ENCODE measurements at regions not wholly inside any gene's neighbourhood (a gene's known extent, or its start where the extent isn't known, plus 50 kb on each side); places are given as distances from the start of the nearest gene placed in this dataset.

GRCh38 chr2:103222969-103223368, 461.1 kb downstream of the TMEM182 start:
- FAIRE-seq: no peak

GRCh38 chr2:103230796-103231195, 469.0 kb downstream of the TMEM182 start:
- TF ChIP-seq CTCF (IDR thresholded peaks at IDR 0.05; ENCODE audit: borderline replicate concordance, extremely low read depth, insufficient read depth): no peak
- no peak overlapping the region for H3K4me3 ChIP-seq (ENCODE audit: low read length in 3 of 3)
- intact Hi-C loops (cut with DNase I): no loop called here
- no peaks in the 10 kb centered on the region for H3K27me3 ChIP-seq (ENCODE audit: control insufficient read depth, insufficient read depth, low read length)
- H3K36me3 ChIP-seq (ENCODE audit: control insufficient read depth in 2 of 3, insufficient read depth in 3 of 3, low read length in 3 of 3): no peaks in the 10 kb centered on the region
- no peaks in the 10 kb centered on the region for H3K9me3 ChIP-seq (ENCODE audit: control insufficient read depth in 2 of 3, insufficient read depth in 1 of 3, low read length in 3 of 3)
- FAIRE-seq (no peak), DNase-seq (no peak)
- H3K9ac ChIP-seq (ENCODE audit: low read length in 3 of 3): no peak overlapping the region
- H3K27ac ChIP-seq (ENCODE audit: low read depth in 2 of 2, low read length in 2 of 2): no peak overlapping the region
- no peaks in the 10 kb centered on the region for H3K4me1 ChIP-seq (ENCODE audit: control insufficient read depth in 2 of 3, insufficient read depth in 2 of 3, low read depth in 1 of 3, low read length in 3 of 3)

More at GRCh38 chr2:103222969-103223368, 461.1 kb downstream of the TMEM182 start:
- no peaks in the 10 kb centered on the region for H3K4me1 ChIP-seq (ENCODE audit: control insufficient read depth in 2 of 3, insufficient read depth in 2 of 3, low read depth in 1 of 3, low read length in 3 of 3)
- H3K27ac ChIP-seq (ENCODE audit: low read depth in 2 of 2, low read length in 2 of 2): no peak overlapping the region
- H3K4me3 ChIP-seq (ENCODE audit: low read length in 3 of 3): no peak overlapping the region
- no peak overlapping the region for H3K9ac ChIP-seq (ENCODE audit: low read length in 3 of 3)
- no peaks in the 10 kb centered on the region for H3K36me3 ChIP-seq (ENCODE audit: control insufficient read depth in 2 of 3, insufficient read depth in 3 of 3, low read length in 3 of 3)
- no peaks in the 10 kb centered on the region for H3K9me3 ChIP-seq (ENCODE audit: control insufficient read depth in 2 of 3, insufficient read depth in 1 of 3, low read length in 3 of 3)
- H3K27me3 ChIP-seq (ENCODE audit: control insufficient read depth, insufficient read depth, low read length): no peaks in the 10 kb centered on the region
- DNase-seq: no peak
- intact Hi-C loops (cut with DNase I): no loop called here
- TF ChIP-seq CTCF (IDR thresholded peaks at IDR 0.05; ENCODE audit: borderline replicate concordance, extremely low read depth, insufficient read depth): no peak

GRCh38 chr2:103232865-103233264, 471.0 kb downstream of the TMEM182 start:
- H3K4me3 ChIP-seq (ENCODE audit: low read length in 3 of 3): no peak overlapping the region
- no peak for TF ChIP-seq CTCF (IDR thresholded peaks at IDR 0.05; ENCODE audit: borderline replicate concordance, extremely low read depth, insufficient read depth)
- no peak overlapping the region for H3K9ac ChIP-seq (ENCODE audit: low read length in 3 of 3)
- intact Hi-C loops (cut with DNase I): no loop called here
- FAIRE-seq: no peak
- H3K27ac ChIP-seq (ENCODE audit: low read depth in 2 of 2, low read length in 2 of 2): no peak overlapping the region
- H3K27me3 ChIP-seq (ENCODE audit: control insufficient read depth, insufficient read depth, low read length): no peaks in the 10 kb centered on the region
- no peaks in the 10 kb centered on the region for H3K36me3 ChIP-seq (ENCODE audit: control insufficient read depth in 2 of 3, insufficient read depth in 3 of 3, low read length in 3 of 3)
- H3K4me1 ChIP-seq (ENCODE audit: control insufficient read depth in 2 of 3, insufficient read depth in 2 of 3, low read depth in 1 of 3, low read length in 3 of 3): no peaks in the 10 kb centered on the region
- H3K9me3 ChIP-seq (ENCODE audit: control insufficient read depth in 2 of 3, insufficient read depth in 1 of 3, low read length in 3 of 3): no peaks in the 10 kb centered on the region
- no peak for DNase-seq

GRCh38 chr2:103233691-103234090, 471.9 kb downstream of the TMEM182 start:
- intact Hi-C loops (cut with DNase I): no loop called here
- DNase-seq (no peak), FAIRE-seq (no peak)
- no peaks in the 10 kb centered on the region for H3K36me3 ChIP-seq (ENCODE audit: control insufficient read depth in 2 of 3, insufficient read depth in 3 of 3, low read length in 3 of 3)
- TF ChIP-seq CTCF (IDR thresholded peaks at IDR 0.05; ENCODE audit: borderline replicate concordance, extremely low read depth, insufficient read depth): no peak
- H3K4me3 ChIP-seq (ENCODE audit: low read length in 3 of 3): no peak overlapping the region
- H3K9me3 ChIP-seq (ENCODE audit: control insufficient read depth in 2 of 3, insufficient read depth in 1 of 3, low read length in 3 of 3): no peaks in the 10 kb centered on the region
- no peaks in the 10 kb centered on the region for H3K4me1 ChIP-seq (ENCODE audit: control insufficient read depth in 2 of 3, insufficient read depth in 2 of 3, low read depth in 1 of 3, low read length in 3 of 3)
- no peak overlapping the region for H3K9ac ChIP-seq (ENCODE audit: low read length in 3 of 3)
- no peak overlapping the region for H3K27ac ChIP-seq (ENCODE audit: low read depth in 2 of 2, low read length in 2 of 2)
- H3K27me3 ChIP-seq (ENCODE audit: control insufficient read depth, insufficient read depth, low read length): no peaks in the 10 kb centered on the region

All from kidney (tissue), 13 donors.